NCI-H2227 treated with DMSO at 0.1 percent for 48 hours (cell line): ENCODE measurements at regions not wholly inside any gene's neighbourhood (a gene's known extent, or its start where the extent isn't known, plus 50 kb on each side); places are given as distances from the start of the nearest gene placed in this dataset.

Source experiments
- DNase-seq: peaks from one replicate; lab custom pipeline; 2025; lab: John Stamatoyannopoulos, UW

DNA sequence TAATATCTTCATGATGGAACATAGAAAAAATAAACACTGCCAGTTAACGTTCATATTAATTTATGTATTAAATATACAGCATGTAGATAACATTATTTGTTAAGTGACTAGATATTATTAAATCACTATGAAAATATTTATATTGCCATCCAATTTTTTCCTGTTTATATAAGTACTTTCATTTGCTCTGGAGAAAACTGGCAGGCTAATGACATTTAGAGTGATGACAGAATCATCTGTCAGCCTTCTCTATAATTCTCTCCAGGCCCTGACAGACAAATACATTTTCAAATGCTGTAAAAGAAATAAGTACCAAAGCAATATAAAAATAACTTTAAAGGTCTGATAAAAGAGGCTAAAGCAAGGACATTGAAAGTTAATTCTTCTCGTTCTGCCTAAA lies 2556.7 kb upstream of the PCDH20 start:
- no peak for DNase-seq

DNA sequence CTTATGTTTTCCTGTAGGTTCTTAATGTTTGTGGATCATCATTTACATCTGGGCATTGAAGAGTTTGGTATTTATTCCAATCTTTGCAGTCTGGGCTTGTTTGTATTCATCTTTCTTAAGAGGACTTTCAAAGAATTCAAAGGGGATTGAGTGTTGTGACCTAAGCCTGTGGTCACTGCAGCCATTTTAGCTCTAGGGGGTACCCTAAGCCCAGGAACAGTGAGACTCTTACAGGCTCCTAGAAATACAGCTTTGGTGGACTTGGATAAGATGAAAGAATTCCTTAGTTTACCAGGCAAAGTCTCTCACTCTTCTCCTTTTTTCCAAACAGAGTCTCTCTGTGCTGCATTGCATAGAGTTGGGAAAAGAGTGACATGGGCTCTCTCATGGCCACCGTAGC lies 2539.0 kb upstream of the PCDH20 start:
- DNase-seq: no peak

- no peak for DNase-seq
Observed at GRCh38 chr13:63948045-63948444, 2532.4 kb upstream of the PCDH20 start.

- DNase-seq: no peak
Observed at GRCh38 chr13:63944911-63945310, 2529.3 kb upstream of the PCDH20 start.

GRCh38 chr13:63942372-63942771 lies 2526.7 kb upstream of the PCDH20 start:
- no peak for DNase-seq

DNA sequence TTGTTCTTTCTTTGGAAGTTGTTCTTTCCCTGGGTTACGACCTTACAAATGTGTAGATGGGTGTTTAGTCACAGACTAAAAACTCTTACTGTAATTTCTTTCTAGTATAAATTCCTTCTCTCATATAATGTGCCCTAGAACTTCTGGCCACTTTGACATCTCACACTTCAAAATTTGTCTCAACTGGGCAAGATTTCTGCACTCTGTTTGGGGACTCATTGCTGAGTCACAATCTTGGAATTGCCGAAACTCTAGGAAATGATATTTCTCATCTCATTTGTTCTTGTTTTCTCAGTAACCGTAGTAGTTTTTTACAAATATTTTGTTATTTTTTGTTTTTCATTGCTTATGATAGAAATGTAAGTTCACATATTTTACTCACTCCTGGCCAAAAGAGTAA lies 2523.2 kb upstream of the PCDH20 start:
- DNase-seq: no peak

GRCh38 chr13:63910511-63910910 lies 2494.9 kb upstream of the PCDH20 start:
- no peak for DNase-seq

GRCh38 chr13:63909726-63910375 lies 2494.2 kb upstream of the PCDH20 start:
- DNase-seq: no peak

DNA sequence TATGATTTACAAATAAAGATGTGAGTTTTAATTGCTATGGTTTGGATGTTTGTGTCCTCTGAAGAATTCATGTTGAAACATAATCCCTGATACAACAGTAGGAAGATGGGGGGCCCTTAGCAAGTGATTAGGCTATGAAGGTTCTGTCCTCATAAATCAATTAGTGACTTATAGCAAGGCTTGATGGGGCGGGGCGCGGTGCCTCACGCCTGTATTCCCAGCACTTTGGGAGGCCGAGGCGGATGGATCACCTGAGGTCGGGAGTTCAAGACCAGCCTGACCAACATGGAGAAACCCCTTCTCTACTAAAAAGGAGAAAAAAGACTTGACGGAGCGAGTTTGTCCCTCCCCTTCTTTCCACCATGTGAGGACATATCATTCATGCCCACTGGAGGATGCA lies 2486.5 kb upstream of the PCDH20 start:
- no peak for DNase-seq

- DNase-seq: no peak
Observed at GRCh38 chr13:63901630-63902029, 2486.0 kb upstream of the PCDH20 start.

DNA sequence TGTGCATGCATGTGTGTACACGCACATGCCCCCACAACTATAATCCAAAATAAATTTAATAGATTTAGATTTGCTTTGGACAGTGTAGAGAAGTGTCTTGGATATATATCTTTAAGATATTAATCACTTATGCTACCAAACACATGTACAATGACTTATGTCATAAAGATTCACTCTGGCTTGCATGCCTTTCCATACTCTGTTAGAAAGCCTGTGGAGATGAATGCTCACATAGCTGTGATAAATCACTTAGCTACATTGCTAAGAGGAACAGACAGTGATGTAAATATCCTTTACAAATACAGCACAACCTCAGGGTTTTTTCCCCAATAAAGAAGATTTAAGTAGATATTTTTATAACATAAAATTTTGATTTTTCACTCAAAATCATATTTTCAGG lies 2484.8 kb upstream of the PCDH20 start:
- no peak for DNase-seq

GRCh38 chr13:63896321-63896720 lies 2480.7 kb upstream of the PCDH20 start:
- DNase-seq: no peak

DNA sequence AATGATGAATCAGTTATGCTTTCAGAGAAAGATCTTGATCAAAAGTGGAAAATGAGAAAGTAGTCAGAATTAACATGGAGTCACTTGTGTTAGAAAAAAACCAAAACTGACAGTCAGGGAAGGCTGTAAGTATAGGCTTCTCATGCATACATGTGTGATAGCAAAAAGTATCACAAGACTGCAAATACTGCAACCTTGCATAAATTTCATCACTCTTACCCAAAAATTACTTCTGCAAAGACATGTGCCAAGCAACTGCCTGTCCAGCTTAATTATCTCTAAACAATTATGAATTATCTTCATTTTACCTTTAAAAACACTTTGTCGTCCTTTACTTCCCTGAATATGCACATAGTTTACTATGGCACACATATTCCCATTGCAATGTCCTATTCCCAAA lies 2466.4 kb upstream of the PCDH20 start:
- no peak for DNase-seq

GRCh38 chr13:63880705-63881104 lies 2465.1 kb upstream of the PCDH20 start:
- no peak for DNase-seq

GRCh38 chr13:63873936-63874335 lies 2458.3 kb upstream of the PCDH20 start:
- no peak for DNase-seq

- no peak for DNase-seq
Observed at GRCh38 chr13:63864171-63864902, 2448.7 kb upstream of the PCDH20 start.

DNA sequence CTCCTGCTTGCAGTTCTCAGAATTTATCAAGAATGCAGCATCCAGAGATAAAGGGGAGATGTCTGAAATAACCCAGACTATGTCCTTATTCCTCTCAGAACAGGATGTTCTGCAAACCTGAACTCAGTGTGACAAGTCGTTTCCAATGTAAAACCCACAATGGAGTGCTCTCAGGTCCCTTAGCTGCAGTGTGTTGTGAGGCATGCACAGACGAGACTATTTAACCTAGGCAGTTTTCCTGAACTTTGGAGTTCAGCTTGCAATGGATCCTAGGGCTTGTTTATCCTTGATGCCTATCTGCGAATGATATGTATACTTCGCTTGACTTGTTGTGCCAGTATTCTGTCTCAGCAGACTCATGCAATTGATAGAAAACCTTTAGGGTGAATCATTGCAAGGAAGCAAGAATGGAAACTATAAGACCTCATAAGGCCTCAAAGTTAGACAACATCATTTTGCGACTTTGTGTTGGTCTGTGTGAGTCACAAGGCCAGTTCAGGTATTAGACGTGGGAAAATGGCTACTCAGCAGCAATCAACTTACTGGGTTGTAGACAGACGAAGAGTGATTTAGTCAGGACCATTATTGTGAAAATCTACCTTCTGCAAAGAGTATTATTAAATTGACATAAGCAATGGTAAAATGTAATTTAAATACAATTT lies 2439.9 kb upstream of the PCDH20 start:
- DNase-seq: no peak

GRCh38 chr13:63853816-63854215 lies 2438.2 kb upstream of the PCDH20 start:
- DNase-seq: peak; percentile 3

DNA sequence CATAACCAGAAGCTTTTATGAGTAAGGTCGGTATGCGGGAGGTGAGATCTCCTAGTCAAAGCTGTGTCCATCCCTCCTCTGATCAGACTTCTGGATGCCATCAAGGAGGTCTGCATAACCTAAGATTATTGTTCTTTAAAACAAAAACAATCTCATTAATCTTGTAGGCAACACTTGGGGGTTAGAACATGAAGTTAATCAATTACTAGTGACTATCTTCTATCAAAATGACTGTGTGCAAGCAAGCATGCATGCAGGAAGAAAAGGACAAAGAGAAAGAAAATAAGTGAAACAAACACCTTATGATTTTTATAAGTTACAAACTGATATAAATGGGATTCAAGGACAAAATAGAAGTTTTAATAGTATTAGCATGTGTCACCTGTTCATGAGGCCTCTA lies 2435.9 kb upstream of the PCDH20 start:
- no peak for DNase-seq

- no peak for DNase-seq
Observed at GRCh38 chr13:63843766-63844699, 2428.4 kb upstream of the PCDH20 start.

- no peak for DNase-seq
Observed at GRCh38 chr13:63842102-63842501, 2426.5 kb upstream of the PCDH20 start.
